GM13977 (cell line): ENCODE measurements at regions not wholly inside any gene's neighbourhood (a gene's known extent, or its start where the extent isn't known, plus 50 kb on each side); places are given as distances from the start of the nearest gene placed in this dataset.

Experiments used
- DNase-seq: peaks from one replicate; pipeline ENCODE4 v3.0.0; 2012; ENCODE audit warnings: low spot score
- CTCF ChIP-seq: IDR thresholded peaks from 2 replicates; pipeline ENCODE4 v1.5.1; 2012; ENCODE audit warnings: mild to moderate bottlenecking, control low read depth; ENCODE audit not compliant: insufficient read depth; ENCODE audit errors: extremely low read depth, missing control alignments
- in situ Hi-C: fragments of 300-500 bp; cut with MboI; formaldehyde crosslinking; loops from one replicate; pipeline ENCODE4 v1.12.0; 2022; ENCODE audit warnings: low sequenced_read_pairs, low pct_unique_long_range_greater_than_20kb, mixed read lengths, inconsistent platforms; ENCODE audit not compliant: unreplicated experiment

- peak; percentile 38 for TF ChIP-seq CTCF
- no peak for DNase-seq
- in situ Hi-C loops, result no loop called here
These were observed 50.3 kb upstream of the GREB1L start for GRCh38 chr18:21191596-21192307.
